ENCODE measurements at regions not wholly inside any gene's neighbourhood (a gene's known extent, or its start where the extent isn't known, plus 50 kb on each side); places are given as distances from the start of the nearest gene placed in this dataset.

DNA sequence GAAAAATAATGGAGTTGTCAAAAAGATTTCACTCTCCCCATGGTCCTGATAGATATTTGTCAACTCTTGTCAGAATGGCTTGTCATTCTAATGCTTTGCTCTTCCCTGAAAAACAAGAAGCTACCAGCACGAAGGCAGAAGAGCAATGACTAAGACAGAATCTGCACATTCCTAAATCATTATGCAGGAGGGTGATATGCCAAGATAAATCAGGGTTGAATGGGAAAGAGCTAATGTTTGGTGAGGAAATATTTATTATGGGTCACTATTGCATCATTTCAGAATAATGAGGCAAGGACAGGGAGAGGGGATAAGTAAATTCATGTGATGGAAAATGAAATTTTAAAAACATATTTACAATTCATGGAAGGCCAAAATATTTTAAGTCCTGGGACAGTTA lies 297.5 kb upstream of the XYLT1 start:
- TF ChIP-seq EZH2 (IDR thresholded peaks at IDR 0.05; ENCODE audit: insufficient read depth, poor library complexity, severe bottlenecking) (no peak), EZH2phosphoT487 (IDR thresholded peaks at IDR 0.05; ENCODE audit: insufficient read depth, low read depth) (no peak)
